GM19240 (cell line): ENCODE measurements at regions not wholly inside any gene's neighbourhood (a gene's known extent, or its start where the extent isn't known, plus 50 kb on each side); places are given as distances from the start of the nearest gene placed in this dataset.

Source experiments
- DNase-seq: peaks from one replicate; pipeline ENCODE4 v3.0.0; 2011; ENCODE audit warnings: low spot score; ENCODE audit not compliant: insufficient read length

GRCh38 chr2:155062250-155062921, 363.9 kb downstream of the KCNJ3 start:
- no peak for DNase-seq

GRCh38 chr2:155060896-155061295, 362.4 kb downstream of the KCNJ3 start:
- DNase-seq, result no peak

- no peak for DNase-seq
These were observed 356.2 kb downstream of the KCNJ3 start for GRCh38 chr2:155054712-155055111.

GRCh38 chr2:155043097-155043496, 344.6 kb downstream of the KCNJ3 start:
- DNase-seq, result no peak

- DNase-seq, result no peak
These were observed 336.8 kb downstream of the KCNJ3 start for GRCh38 chr2:155035308-155035707.

GRCh38 chr2:155033652-155034051, 335.2 kb downstream of the KCNJ3 start:
- DNase-seq, result no peak

GRCh38 chr2:155030296-155030695, 331.8 kb downstream of the KCNJ3 start:
- no peak for DNase-seq

- no peak for DNase-seq
These were observed 328.2 kb downstream of the KCNJ3 start for GRCh38 chr2:155026651-155027174.

GRCh38 chr2:155023674-155024073, 325.2 kb downstream of the KCNJ3 start:
- DNase-seq, result no peak

- DNase-seq, result no peak
These were observed 324.0 kb downstream of the KCNJ3 start for GRCh38 chr2:155022531-155022930.

- DNase-seq, result no peak
These were observed 323.1 kb downstream of the KCNJ3 start for GRCh38 chr2:155021618-155022017.

GRCh38 chr2:155020246-155020645, 321.8 kb downstream of the KCNJ3 start:
- DNase-seq, result no peak

GRCh38 chr2:155010925-155011324, 312.4 kb downstream of the KCNJ3 start:
- no peak for DNase-seq

- no peak for DNase-seq
These were observed 296.9 kb downstream of the KCNJ3 start for GRCh38 chr2:154995361-154995760.

- DNase-seq, result no peak
These were observed 294.3 kb downstream of the KCNJ3 start for GRCh38 chr2:154992826-154993225.

- no peak for DNase-seq
These were observed 280.2 kb downstream of the KCNJ3 start for GRCh38 chr2:154978710-154979109.

GRCh38 chr2:154978244-154978643, 279.7 kb downstream of the KCNJ3 start:
- no peak for DNase-seq

- DNase-seq, result no peak
These were observed 275.5 kb downstream of the KCNJ3 start for GRCh38 chr2:154974041-154974440.

GRCh38 chr2:154963511-154963910, 265.0 kb downstream of the KCNJ3 start:
- no peak for DNase-seq

- DNase-seq, result no peak
These were observed 263.2 kb downstream of the KCNJ3 start for GRCh38 chr2:154961676-154962075.

GRCh38 chr2:154960802-154961583, 262.5 kb downstream of the KCNJ3 start:
- DNase-seq, result no peak

- DNase-seq, result no peak
These were observed 254.0 kb downstream of the KCNJ3 start for GRCh38 chr2:154952346-154952980.
